NT2/D1 (cell line): ENCODE measurements at regions not wholly inside any gene's neighbourhood (a gene's known extent, or its start where the extent isn't known, plus 50 kb on each side); places are given as distances from the start of the nearest gene placed in this dataset.

Experiments used
- SUZ12 ChIP-seq: IDR thresholded peaks from 2 replicates; pipeline ENCODE4 v1.6.1; 2011; ENCODE audit not compliant: insufficient read length, insufficient read depth; ENCODE audit errors: extremely low read depth
- YY1 ChIP-seq: IDR thresholded peaks from 2 replicates; pipeline ENCODE4 v1.6.1; 2011; ENCODE audit not compliant: insufficient read length, insufficient read depth
- ZNF274 ChIP-seq: IDR thresholded peaks from 2 replicates; pipeline ENCODE4 v1.6.1; 2011; ENCODE audit warnings: mild to moderate bottlenecking, low read depth, low read length

DNA sequence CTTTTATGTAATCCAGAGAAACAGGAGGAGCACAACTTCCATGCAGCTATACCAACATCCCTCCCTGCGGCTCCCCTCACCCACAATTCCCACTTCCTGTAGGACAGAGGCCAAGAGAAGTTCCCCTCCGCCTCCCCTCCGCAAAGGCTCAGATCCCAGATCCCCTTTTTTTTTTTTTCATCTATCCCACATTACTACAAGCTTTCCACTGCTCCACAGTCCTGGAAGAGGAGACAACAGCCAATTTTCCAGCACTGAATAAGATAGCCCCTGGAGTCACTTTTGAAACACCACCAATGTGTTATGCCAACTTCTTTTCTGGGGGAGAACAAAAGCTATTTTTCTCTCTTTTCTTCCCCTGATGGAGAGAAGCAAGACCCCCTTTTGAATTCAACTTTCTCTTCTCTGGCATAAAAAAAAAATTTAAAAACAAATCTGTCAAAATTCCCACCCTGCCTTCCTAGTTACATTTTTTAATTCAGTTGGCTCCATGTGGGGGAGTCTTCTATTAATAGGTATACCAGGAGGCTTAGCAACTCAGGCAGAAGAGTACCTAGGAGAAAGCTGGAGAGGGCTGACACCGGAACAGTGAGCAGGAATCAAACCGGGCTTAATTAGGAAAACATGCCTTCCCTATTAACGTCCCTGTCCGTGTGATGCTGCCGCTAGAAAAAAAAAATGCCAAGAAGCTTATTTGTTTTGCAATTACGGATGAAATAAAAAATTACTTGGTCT is 543.4 kb downstream of the BUD13 start:
- TF ChIP-seq ZNF274 (no peak), YY1 (no peak), SUZ12 (no peak)
